SK-N-DZ (cell line): ENCODE measurements at regions not wholly inside any gene's neighbourhood (a gene's known extent, or its start where the extent isn't known, plus 50 kb on each side); places are given as distances from the start of the nearest gene placed in this dataset.
A peak's percentile ranks its signal among the peaks of the same experiment; 100 is the strongest.

Experiments used
- DNase-seq: peaks from one replicate; pipeline ENCODE4 v3.0.0-alpha.2; 2015; ENCODE audit warnings: low spot score

DNA sequence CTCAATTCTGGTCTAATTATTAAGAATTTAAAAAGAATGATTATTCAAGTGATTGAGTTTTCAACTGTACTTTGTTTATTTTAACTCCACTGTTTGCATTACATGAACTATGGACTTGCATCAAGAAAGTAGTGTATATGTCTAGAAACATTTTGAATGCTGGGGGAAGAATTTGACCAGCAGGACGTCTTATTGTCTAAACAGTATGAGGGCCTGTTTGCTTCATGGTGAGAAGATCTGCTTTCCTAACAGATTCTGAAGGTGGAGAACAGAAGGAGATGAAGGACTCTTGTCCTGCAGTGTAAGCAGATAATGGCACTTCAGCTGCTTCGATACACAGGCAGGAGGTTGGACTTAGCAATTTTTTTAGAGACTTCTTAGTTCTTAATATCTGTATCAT is 176.0 kb downstream of the DACT1 start:
- no peak for DNase-seq

DNA sequence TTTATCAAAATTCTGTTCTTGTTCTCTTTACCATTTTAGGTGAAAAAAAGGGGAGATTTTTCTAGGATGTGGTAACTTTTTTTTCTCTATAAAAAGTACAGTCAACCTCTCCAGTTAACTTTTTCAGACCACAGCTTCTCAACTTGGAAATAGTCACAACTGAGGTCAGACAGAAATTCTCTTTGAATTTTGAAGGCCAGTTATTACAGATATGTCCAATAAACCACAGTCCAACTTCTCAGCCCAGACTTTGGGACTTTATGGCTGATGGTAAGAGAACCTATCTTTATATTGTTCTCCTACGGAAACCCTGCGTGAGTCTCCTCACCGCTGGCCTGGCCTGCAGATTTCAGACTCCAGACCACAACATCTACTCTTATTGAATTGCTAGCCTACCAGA is 176.7 kb downstream of the DACT1 start:
- DNase-seq, result no peak

DNA sequence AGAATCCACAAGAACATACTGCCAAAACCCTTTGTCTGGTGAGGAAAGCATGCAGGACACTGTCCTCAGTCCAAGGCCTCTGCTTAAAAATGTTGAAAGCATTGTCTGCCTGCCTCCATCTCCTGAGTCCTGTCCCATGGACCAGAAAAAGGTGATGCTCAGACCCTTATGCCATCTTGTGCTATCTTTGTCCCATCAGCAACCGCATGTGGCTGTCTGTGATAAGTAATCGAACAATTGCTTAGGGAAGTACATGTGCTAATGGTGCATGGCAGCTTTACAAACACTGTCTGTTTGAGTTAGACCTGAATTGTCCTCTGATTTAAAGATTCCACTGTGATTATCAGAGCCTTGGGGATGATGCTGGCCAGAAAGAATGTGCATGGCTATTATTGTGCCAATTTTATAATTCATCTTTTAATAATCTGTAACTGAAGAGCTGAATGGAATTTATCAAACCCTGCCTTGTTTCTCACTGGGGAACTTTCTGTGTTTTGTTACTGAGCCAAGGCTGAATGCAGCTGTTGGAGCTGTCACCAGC is 177.5 kb downstream of the DACT1 start:
- no peak for DNase-seq

DNA sequence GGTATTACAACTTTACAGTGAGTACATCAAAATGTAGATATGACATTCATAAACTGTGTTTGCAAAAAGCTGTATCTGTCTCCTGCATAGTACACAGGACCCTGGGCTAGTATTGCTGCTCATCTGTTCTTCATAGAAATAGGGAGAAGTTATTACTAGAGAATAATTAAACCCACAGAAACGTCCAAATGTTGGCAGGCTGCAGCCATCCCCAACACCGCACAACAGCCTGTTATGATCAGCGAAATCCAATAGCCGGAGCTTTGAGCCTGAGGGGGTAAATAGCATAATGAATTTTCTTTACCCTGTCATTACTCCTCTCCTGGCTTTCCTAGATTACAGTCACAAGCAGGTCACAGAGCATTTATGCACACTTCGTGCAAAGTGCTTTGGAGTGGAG is 178.0 kb downstream of the DACT1 start:
- DNase-seq, result no peak

DNA sequence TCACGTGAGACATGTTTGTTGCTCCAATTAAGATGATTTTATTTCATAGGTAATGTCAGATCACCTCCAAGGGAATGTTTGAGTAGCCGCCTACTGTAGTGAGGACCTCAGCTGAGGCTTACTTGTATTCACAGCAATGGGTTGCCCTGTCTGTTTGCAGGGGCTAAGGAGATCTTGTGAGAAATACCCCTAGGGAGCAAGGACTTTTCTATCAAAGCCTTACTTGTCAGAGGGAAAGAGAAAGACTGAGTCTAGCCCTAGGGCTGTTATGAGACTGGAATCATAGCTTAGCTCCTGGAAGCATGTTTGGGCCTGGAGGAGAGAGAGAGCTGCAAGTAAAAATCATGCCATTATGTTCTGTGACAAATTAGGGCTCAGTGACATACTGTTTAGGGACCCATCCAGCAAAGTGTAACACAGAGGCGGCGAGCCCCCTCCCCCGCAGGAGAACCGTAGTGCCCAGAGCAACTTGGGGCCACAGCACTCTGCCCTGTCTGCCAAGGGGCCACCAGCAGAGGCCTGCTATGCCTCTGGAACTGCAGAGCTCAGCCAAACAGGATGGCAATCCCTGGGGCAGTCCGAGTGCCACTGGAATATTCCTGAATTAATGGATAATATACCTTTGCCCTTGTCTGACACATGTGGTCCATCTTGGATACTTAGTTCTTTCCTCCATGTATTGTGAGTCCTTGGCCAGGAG is 178.8 kb downstream of the DACT1 start:
- no peak for DNase-seq

DNA sequence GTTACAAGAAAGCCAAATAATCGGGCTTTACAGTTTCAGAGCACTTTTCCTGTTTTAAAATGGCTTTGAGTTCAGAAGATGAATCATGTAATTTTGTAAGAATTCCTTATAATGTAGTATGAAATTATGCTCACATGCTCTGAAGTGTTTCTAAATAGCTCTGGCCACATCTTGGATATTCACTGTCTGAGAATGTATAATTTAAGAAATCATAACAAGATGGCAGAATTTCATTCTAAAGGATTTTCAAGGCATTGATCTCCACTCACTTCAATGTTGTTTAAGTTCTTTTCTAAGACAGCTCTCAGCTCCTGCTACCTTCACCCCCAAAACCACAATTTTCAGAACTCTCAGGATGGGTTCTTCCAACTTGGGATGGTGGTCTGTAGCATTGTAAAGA is 180.1 kb downstream of the DACT1 start:
- DNase-seq, result no peak

DNA sequence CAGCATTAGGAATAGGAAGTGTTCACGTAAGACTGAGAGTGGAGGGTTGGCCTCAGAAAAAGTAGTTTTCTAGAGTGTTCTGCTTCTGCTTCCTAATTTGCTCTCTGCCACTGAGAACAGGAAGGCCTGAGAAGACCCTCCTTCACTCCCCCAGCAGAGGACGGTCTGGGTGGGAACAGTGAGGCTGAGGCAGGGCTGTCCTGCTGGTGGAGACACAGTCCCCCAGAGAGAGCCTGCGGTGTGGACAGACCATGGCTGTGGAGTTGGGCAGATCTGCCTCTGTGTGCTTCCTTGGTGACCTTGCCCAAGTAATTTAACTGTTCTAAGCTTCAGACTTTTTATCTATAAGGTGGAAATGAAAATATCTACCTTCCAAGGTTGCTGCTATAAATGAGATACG is 182.3 kb downstream of the DACT1 start:
- no peak for DNase-seq

DNA sequence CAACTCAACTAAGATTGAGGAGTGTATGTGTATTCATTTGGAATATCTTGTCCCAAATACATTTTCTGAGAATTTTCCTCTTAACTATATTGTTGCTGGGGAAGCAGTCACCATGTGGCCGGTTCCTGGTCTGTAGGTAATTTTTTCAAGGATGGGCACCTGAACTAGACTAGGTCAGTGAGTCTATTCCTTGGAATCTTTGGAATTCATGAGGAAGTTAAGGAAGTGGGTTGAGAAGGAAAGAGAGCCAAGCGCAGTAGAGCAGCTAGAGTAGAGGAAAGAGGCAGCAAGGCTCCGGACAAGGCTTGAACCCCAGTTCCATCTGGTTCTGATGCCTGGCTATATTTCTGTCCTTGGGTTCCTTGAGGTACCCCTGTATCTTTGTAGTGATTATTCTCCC is 183.7 kb downstream of the DACT1 start:
- DNase-seq, result no peak

DNA sequence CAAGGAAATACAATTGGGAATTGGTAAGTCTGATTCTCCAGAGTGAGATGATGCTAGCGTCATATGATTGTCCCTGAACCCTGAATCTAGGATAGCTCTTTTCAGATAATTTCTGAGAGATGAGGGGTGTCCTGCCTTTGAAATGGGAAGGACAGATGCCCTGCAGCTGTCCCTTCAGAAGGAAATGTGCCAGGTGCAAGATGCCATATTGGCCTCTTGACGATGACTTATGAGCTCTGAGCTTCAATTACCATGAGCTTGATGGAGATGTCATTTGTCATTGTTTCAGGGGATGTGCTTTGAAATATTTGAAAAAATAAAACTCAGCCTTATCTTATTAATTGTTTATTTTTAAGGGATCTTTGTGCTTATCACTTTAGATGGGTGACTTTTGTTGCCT is 185.1 kb downstream of the DACT1 start:
- peak; percentile 51 for DNase-seq

DNA sequence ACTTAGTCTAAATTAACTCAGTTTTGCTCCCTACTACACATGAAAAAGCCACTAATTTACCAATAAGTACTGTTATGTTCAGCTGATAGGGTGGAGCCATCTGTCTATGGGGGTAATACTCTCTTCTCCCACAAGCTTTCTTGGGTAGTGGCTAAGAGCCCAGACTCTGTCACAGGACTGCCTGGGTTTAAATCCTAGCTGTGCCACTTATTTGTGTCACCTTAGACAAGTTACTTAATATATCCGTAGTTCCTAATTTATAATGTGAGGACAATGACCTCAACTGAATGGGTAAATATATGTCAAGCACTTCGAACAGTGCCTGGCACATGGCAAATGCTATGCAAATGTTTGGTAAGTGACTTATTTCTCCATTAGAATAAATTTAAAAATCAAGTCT is 185.6 kb downstream of the DACT1 start:
- no peak for DNase-seq

DNA sequence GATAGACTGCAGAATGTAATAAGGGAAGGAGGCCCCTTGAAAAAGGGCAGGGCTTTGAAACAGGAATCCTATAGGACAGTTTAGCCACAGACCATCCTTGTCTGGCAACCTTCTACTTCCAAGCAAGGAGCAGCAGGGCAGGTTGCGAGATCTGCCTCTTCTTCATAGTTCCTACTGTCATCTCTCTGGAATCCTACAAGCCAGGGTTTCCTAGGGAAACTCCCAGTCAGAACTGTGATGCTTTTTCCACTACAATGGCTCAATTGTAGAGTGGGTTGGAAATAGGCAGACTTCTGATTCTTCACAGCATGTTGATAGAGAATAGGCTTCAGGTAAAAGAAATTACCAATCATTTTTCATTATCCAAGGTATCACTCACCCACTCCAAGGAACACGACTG is 186.3 kb downstream of the DACT1 start:
- DNase-seq, result peak; percentile 55

DNA sequence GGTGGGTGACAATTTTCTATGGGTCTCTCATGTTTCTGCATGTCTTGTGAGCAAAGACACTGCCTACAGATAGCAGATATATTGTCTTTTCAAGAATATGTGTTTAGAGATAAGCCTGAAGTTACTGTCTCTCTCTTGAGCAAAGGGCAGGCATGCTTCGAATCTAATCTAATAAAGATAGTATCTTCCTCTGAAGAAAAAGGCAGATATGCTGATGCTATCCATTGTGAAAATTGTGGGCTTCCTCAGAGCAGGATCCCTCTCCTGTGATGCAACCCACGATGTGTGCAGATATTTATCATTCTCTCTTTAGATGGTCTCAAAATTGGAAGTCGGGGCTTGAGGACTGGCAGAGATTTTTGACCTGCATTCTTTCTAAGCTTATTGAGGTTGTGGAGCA is 187.0 kb downstream of the DACT1 start:
- DNase-seq, result peak; percentile 86

DNA sequence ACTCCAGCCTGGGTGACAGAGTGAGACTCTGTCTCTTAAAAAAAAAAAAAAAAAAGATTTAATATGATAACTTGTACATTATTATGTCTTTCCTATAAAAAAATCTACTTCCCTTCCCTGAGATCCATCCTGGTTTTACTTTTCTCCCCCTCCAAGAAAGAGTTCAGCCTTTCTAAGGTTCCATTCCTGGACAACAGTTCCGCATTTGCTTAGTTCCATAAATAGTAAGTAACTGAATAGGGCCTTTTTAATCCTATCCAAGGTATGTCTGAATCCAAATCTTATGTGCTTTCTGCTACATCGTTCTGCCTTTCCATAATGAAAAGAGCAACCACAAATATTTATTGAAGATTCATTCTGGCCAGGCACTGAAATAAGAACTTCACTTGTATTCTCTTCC is 187.8 kb downstream of the DACT1 start:
- peak; percentile 37 for DNase-seq

DNA sequence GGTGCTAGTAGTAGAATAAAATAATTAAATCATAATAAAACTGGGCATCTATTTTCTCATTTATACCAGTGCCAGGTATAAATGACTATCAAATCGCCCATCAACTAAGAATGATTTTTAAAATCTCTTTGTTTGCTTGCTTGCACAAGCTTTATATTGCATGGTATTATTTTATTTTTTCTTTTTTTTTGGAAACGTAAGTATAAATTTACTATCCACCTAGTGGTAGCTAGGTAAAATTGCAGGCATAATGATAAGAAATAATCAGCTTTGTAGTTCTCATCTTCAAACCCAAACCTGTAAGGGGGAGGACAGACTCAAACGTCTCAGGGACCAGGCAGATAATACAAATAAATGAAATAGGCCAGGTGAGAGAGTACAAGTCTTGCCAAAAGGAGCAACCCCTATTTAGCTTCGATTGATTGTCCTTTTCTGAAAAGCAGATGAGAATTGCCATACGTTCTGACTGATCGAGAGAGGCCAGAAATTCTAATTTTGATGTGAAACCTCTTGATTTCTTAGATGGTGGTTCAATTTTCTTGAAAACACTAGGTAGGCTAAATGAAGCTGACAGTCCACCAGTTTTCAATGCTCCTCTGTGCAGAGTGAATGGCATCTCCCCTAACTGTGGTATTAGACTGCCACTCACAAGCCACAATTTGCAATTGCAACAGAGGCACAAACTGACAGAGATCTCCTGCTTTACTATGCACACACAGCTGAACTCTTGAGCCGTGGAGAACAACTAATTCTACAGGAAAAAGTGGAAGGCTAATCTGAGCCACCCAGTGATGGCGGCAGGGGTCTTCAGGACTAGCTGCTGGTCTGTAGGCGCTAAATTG is 189.3 kb downstream of the DACT1 start:
- DNase-seq, result no peak

DNA sequence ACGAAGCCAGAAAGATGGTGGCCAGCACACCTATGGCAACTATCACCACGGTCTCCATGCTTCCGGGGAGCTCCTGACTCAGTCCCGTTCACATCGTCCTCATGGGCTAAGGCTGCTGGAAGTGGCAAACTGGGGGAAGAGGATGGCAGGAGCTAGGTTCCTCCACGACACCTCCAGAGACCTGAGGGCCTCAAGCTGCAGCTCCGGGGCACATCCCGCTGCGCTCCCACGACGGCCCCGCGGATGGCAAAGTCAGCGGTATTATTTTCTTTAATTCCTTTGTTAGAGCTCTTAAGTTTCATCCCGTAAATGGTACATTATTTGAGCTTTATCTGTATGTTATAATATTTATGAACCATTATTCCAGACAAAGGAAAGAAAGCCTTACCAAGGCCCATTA is 190.5 kb downstream of the DACT1 start:
- no peak for DNase-seq

DNA sequence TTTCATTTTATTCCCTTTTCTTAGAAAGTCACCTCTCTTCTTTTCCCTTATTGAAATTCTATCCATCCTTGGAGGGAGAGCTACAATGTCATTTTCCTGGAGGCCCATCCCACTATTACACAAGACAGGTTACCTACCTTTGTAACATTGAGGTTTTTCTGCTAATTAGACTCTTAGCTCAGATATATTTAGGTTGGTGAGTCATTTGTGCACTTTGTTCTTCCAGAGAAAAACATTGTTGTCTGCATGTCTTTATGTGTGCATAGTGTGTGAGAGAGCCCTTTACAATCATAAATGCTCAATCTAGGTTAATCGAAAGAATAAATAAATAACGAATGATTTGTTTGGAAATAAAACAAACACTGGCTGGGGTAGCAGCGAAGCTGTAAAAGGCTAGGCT is 191.8 kb downstream of the DACT1 start:
- no peak for DNase-seq

DNA sequence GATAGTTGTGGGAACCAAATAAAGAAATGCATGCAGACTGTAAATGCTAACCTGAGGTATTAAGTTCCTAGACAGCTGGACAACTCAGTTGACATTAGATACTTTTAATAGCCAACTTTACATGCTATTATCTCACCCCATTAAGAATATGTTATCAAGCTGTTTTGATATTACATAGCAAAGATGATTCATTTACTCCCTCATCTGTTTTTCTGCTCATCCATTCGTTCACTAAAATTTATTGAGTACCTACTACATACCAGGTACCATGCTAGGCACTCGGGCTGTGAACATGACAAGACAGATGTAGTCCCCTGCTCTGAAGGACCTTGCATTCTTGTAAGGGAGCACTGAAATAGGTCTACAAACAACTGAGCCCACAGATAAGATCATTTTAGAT is 192.4 kb downstream of the DACT1 start:
- DNase-seq, result no peak

DNA sequence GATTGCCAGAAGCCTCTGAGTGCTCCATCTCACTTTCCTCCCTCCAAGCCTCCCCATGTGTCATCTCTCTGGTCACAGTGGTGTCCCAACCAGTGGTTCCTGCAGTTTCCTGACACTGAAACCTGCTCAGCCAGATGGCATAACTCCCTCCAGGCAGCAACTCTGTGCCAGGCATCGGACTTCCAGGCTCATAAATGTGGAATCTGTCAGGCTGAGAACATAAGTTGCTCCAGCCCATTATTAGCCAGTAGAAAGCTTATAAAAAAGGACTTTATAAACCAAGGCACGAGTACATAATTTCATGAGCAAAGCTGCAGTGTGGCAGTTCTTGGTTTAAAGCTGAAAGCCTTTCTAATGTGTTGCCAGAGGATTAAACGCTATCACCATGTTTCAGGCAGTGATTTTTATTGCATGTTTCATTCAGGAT is 194.3 kb downstream of the DACT1 start:
- no peak for DNase-seq

DNA sequence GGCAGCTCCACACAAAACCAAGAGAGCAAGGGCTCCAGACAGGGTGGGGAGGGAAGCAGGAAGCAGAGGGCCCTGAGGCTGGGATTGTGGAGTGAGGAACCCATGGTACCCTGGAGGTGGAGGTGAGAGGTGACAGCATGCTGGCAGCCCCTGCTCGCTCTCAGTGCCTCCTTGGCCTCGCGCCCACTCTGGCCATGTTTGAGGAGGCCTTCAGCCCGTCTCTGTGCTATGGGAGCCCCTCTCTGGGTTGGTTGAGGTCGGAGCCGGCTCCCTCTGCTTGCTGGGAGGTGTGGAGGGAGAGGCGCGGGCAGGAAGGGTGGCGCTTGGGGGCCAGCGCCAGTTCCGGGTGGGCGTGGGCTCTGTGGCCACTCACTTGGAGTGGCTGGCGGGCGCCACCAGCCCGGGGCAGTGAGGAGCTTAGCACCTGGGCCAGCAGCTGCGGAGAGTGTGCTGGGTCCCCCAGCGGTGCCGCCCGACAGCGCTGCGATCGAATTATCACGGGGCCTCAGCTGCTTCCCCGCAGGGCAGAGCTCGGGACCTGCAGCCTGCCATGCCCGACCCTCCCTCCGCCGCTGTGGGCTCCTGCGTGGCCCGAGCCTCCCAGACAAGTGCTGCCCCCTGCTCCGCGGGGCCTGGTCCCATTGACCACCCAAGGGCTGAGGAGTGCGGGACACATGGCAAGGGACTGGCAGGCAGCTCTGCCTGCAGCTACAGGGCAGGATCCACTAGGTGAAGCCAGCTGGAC is 196.0 kb downstream of the DACT1 start:
- no peak for DNase-seq

DNA sequence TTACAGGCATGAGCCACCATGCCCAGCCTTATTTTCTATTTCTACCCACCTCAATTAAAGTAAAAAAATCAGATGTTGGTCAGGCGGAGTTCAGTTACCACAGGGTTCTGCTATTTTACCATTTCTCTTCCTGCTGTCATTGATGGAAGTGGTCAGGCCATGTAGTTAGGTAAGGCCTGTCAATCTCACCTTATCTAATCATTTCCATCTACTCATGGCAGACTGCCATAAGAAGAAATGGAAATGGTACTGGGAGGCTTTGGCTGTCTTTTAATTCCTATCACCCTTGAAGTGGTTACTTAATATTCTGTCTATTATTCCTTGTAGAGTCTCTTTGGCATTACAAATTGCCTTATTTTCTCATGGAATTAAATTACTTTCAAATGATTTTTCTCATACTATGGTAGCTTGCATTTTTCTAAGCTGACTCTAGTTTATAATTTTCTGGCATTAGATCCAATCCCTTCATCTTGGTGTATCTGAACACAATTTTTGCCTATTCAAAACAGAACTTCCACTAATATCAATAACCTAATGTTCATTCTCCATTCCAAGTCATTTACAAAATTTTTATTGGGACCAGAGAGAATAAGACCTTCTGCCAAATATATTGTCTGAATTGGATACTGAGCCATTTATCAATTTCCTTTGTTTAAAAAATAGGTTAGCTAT is 198.7 kb downstream of the DACT1 start:
- peak; percentile 24 for DNase-seq

DNA sequence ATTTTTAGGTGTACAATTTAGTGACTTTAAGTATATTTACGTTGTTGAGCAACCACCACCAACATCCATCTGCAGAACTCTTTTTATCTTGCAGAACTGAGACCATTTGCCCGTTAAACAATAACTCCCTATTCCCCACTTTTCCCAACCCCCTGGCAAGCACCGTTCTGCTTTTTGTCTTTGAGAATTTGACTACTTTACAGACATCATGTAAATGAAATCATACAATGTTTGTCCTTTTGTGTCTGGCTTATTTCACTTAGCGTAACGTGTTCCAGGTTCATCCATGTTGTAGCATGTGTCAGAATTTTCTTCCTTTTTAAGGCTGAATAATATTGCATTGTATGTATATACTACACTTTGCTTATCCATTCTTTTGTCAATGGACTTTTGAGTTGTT is 201.5 kb downstream of the DACT1 start:
- DNase-seq, result peak; percentile 79

DNA sequence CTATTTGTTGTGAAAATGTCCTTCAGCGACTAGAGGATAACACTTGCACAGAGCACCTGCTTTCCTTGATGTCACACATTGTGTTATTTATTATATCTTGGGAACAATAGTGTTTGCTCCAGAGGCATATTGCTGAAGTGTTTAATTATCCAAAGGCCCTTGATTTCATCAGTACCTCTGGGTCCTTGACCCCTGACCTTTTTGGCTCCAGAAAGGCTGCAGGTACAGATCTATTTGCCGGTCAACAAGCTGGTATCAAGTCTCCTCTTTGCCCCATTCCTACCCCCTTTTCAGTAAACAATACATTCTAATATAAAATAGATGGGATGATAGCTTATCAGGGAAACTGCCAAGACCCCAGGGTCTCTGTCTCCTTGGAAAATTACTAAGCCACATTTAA is 206.8 kb downstream of the DACT1 start:
- peak; percentile 64 for DNase-seq
